Hepatocyte (in vitro differentiated cells): ENCODE measurements at regions not wholly inside any gene's neighbourhood (a gene's known extent, or its start where the extent isn't known, plus 50 kb on each side); places are given as distances from the start of the nearest gene placed in this dataset.

Experiments
- CTCF ChIP-seq: fragments of 200-600 bp; sonication (generic); IDR thresholded peaks from 2 replicates; pipeline ENCODE4 v1.5.1; 2016; ENCODE audit warnings: antibody characterized with exemption, mild to moderate bottlenecking; ENCODE audit not compliant: poor library complexity
- EZH2phosphoT487 ChIP-seq: fragments of 200-600 bp; sonication (generic); IDR thresholded peaks from one replicate; pipeline ENCODE4 v1.6.1; 2018; ENCODE audit warnings: antibody characterized with exemption, mild to moderate bottlenecking, low read depth, moderate library complexity; ENCODE audit not compliant: unreplicated experiment, severe bottlenecking

GRCh38 chr1:4328402-4329071 lies 325.9 kb upstream of the AJAP1 start:
- TF ChIP-seq EZH2phosphoT487, result no peak
- no peak for TF ChIP-seq CTCF
